Spinal cord (tissue), 9 donors: ENCODE measurements at regions not wholly inside any gene's neighbourhood (a gene's known extent, or its start where the extent isn't known, plus 50 kb on each side); places are given as distances from the start of the nearest gene placed in this dataset.

Experiments
- DNase-seq, 6 donors: peaks; one replicate each; pipeline versions ENCODE4 v3.0.0 to v3.0.0-alpha.2; 2013 to 2015; ENCODE audit warnings: low spot score in 6 of 6, low read depth in 4 of 6
- H3K27ac ChIP-seq: one replicate; pipeline ENCODE4 v1.5.1; 2013; ENCODE audit warnings: low read depth, low read length, control low read depth
- H3K27me3 ChIP-seq: one replicate; pipeline ENCODE4 v1.6.1; 2013; ENCODE audit warnings: low read length; ENCODE audit not compliant: control insufficient read depth, insufficient read depth
- H3K36me3 ChIP-seq: one replicate; pipeline ENCODE4 v1.6.1; 2013; ENCODE audit warnings: low read length; ENCODE audit not compliant: control insufficient read depth, insufficient read depth
- H3K4me1 ChIP-seq: one replicate; pipeline ENCODE4 v1.6.1; 2013; ENCODE audit warnings: low read length; ENCODE audit not compliant: control insufficient read depth, insufficient read depth
- H3K4me3 ChIP-seq: one replicate; pipeline ENCODE4 v1.5.1; 2013; ENCODE audit warnings: low read depth, low read length, control low read depth
- H3K9me3 ChIP-seq: one replicate; pipeline ENCODE4 v1.6.1; 2013; ENCODE audit warnings: low read length; ENCODE audit not compliant: control insufficient read depth, insufficient read depth
- WGBS: methylation state at CpG from one replicate; pipeline ENCODE4 v1.1.5; 2013; ENCODE audit warnings: missing lambda C conversion rate; ENCODE audit not compliant: insufficient coverage; 5-methylcytosine and 5-hydroxymethylcytosine counted together
- donor health status: healthy.

DNA sequence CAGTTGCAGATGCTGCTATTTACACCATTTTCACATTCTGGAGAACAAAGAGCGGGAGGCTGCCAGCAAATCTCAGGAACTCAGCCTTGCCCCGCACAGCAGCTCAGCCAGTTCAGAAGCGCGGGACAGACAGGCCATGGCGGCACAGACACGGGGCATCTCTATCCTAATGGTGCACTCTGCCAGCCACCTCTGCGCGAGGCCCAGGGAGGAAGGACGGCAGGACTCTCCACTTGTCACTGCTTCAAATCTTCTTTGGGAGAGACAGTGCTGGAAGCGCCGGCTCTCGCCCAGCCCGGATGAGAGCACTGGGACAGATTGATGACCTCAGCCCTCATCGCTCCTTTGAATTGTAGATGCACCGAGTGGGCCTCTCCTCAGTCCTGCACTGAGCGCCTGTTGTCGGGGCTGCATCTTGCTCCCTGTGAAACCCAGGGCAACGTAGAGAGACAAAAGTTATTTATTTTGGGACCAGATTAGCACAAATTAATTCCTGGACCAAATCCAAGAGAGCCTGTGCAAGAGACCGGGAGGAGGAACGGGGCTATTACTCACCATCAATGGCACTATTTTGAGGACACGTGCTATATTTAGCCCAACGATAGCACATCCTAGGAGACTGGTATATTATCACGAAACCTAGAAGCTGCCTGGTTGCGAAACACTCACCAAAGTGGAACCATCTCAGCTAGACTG, 211.4 kb upstream of the SMIM21 start:
- DNase-seq: peak; percentile 51 to 94 (median 63)
- H3K4me1 ChIP-seq: peaks cover 22% of the 10 kb centered on the region
- WGBS: 14% methylated on average over 23 of the region's 24 CpGs
- peak overlapping the region; percentile 17 for H3K4me3 ChIP-seq
- H3K27me3 ChIP-seq: no peaks in the 10 kb centered on the region
- H3K36me3 ChIP-seq: no peaks in the 10 kb centered on the region
- H3K27ac ChIP-seq: peak overlapping the region; percentile 62
- H3K9me3 ChIP-seq: no peaks in the 10 kb centered on the region

DNA sequence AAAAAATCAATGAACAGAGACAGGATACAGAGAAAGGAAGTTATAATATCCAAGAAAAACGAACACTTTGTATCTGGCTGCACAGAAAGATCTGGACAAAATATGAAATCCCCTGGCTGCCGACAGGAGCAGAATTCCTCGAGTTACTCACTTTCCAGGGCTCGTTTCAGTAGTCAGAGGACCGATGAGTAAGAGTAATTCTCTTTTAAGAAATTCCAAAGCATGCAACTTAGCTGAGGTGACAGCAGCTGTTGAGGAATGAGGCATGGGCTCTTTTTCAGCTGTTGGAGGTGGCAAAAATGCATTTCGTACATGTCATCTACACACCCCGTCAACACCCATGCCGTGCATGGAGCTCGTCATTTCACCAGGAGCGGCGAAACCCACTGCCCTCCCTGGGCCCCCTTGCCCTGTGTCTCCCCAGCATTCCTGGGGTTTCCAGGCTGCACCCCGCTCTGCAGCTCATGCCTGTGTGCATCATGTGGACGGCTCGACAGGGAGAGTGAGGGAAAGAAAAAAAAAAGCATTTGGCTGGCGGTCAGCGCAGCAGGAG, 210.8 kb upstream of the SMIM21 start:
- no peaks in the 10 kb centered on the region for H3K36me3 ChIP-seq
- H3K27ac ChIP-seq: peak overlapping the region; percentile 62
- peak overlapping the region; percentile 17 for H3K4me3 ChIP-seq
- no peaks in the 10 kb centered on the region for H3K27me3 ChIP-seq
- H3K9me3 ChIP-seq: no peaks in the 10 kb centered on the region
- DNase-seq: peak in 4 of 6 donors; percentile 17 to 63 (median 34)
- 21% methylated on average over 12 of the region's 16 CpGs for WGBS
- H3K4me1 ChIP-seq: peaks cover 22% of the 10 kb centered on the region

DNA sequence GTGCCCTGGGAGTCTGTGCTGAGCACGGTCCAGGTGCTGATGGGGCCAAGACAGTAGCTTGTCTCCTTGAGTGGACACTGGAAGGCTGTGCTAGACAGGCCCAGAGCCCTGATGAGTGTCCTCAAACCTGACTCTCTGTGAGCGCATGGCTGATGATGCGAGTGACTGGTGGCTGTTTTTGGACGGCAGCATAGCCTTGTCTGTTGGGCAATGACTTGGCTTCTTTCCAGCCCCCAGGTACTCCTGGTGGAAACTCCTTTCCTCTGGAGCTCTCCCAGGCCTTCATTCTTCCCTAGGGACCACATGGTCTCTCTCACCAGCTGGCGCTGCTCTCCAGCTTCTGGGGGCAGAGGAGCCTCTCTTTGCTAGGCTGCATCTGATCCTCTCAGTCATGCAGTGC, 207.6 kb upstream of the SMIM21 start:
- Histone ChIP-seq H3K9me3 (no peaks in the 10 kb centered on the region), H3K4me3 (no peak overlapping the region), H3K4me1 (peaks cover 22% of the 10 kb centered on the region), H3K27ac (no peak overlapping the region), H3K27me3 (no peaks in the 10 kb centered on the region), H3K36me3 (no peaks in the 10 kb centered on the region)
- no peak for DNase-seq
- 94% methylated on average over 5 of the region's 5 CpGs for WGBS

DNA sequence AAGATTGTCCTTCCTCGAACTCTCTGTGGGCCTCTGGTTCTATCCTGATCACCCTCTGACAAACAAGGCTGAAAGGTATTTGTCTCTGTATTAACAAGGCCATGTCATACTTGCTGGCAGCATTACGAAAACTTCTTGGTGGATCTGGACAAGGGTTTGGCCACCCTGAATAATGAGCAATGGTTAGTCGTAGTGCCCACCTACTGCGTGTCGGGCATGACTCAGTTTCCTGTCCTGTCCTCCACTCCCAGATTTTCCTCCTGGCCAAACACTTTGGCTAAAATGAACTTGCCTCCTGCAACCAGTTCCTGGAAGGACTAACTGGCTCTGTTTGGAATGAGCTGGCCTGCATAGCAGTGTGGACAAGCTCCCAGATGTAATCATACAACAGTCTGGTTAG, 198.5 kb upstream of the SMIM21 start:
- Histone ChIP-seq H3K27me3 (no peaks in the 10 kb centered on the region), H3K27ac (no peak overlapping the region), H3K36me3 (no peaks in the 10 kb centered on the region), H3K4me3 (no peak overlapping the region), H3K9me3 (no peaks in the 10 kb centered on the region), H3K4me1 (no peaks in the 10 kb centered on the region)
- no peak for DNase-seq
- WGBS: 85% methylated on average over 4 of the region's 5 CpGs

DNA sequence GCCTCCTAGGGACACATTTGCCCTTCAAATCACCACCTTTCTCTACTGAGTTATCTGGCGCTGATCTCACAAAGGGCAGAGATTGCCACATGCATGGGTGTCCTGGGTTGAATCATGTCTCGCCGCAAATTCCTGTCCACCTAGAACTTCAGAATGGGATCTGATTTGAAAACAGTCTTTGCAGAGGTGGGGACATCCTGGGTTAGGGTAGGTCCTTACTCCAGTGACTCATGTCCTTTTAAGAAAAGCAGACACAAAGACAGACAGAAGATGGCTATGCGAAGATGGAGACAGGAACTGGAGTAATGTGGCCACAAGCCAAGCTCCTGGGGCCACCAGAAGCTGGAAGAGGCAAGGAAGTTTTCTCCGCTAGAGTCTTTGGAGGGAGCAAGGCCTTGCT, 197.4 kb upstream of the SMIM21 start:
- 100% methylated on average over 2 of the region's 5 CpGs for WGBS

DNA sequence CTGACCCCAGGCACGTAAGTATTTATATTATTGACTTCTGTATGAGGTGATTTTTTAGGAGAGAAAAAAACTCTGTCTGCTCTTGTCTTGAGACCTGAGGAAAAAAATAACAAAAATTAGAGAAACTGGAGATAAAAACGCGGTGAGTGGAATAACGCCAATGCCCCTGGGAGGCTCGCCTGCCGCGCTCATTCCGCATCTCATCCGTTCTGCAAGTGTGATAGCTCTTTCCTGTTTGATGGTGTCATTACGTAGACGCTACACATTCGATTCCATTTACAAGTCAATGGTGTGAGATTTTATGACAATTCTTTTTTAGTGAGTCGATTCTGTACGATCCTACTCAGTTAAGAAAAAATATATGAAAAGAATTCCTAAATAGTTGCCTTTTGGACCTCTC, 194.3 kb upstream of the SMIM21 start:
- peak in 1 of 6 donors; percentile 50 for DNase-seq
- Histone ChIP-seq H3K4me3 (no peak overlapping the region), H3K4me1 (no peaks in the 10 kb centered on the region), H3K36me3 (no peaks in the 10 kb centered on the region), H3K9me3 (no peaks in the 10 kb centered on the region), H3K27me3 (no peaks in the 10 kb centered on the region), H3K27ac (no peak overlapping the region)
- WGBS: 94% methylated on average over 8 of the region's 14 CpGs

More for the DNA sequence above, 197.4 kb upstream of the SMIM21 start:
- H3K36me3 ChIP-seq: no peaks in the 10 kb centered on the region
- H3K27me3 ChIP-seq: no peaks in the 10 kb centered on the region
- no peak for DNase-seq
- H3K4me3 ChIP-seq: no peak overlapping the region
- no peaks in the 10 kb centered on the region for H3K9me3 ChIP-seq
- H3K27ac ChIP-seq: no peak overlapping the region
- H3K4me1 ChIP-seq: no peaks in the 10 kb centered on the region

DNA sequence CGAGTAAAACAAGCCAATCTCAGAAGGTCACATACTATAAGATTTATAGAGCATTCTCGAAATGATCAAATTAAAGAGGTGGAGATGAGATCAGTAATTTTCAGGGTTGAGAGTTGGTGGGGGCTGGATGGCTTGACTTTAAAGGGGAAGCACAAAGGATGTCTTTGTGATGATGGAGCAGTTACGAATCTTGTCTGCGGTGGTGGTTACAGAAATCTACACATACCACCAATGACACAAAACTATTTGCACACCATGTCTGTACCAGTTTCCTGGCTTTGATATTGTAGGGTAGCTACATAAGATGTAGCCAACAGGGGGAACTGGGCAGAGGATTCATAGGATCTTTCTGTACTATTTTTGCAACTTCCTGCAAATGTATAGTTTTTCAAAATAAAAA, 190.6 kb upstream of the SMIM21 start:
- Histone ChIP-seq H3K4me3 (no peak overlapping the region), H3K27me3 (no peaks in the 10 kb centered on the region), H3K27ac (no peak overlapping the region), H3K36me3 (no peaks in the 10 kb centered on the region), H3K9me3 (no peaks in the 10 kb centered on the region), H3K4me1 (no peaks in the 10 kb centered on the region)
- DNase-seq: no peak
- no CpG with 5 or more reads among the region's 4 CpGs for WGBS

DNA sequence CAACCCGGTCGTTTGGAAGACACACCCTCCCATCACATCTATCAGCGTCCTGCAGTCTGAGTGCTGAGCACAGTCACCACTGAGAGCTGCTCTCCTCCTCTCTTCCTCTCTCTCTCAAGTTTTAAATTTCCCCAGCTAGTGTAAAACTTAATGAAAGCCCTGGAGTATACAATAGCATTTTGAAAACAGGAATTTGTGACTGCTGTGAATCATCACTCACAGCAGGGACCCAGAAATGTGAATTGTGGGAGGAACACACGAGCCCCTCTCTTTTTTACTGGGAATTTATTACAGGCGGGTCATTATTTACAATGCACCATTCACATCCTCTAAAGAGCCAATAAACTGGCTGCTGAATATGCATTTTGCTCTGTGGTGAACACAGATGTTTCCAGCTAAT, 185.0 kb upstream of the SMIM21 start:
- peak in 3 of 6 donors; percentile 7 to 83 (median 48) for DNase-seq
- H3K9me3 ChIP-seq: no peaks in the 10 kb centered on the region
- H3K4me3 ChIP-seq: no peak overlapping the region
- no peaks in the 10 kb centered on the region for H3K4me1 ChIP-seq
- H3K27ac ChIP-seq: no peak overlapping the region
- WGBS: no CpG with 5 or more reads among the region's 5 CpGs
- H3K36me3 ChIP-seq: no peaks in the 10 kb centered on the region
- no peaks in the 10 kb centered on the region for H3K27me3 ChIP-seq

DNA sequence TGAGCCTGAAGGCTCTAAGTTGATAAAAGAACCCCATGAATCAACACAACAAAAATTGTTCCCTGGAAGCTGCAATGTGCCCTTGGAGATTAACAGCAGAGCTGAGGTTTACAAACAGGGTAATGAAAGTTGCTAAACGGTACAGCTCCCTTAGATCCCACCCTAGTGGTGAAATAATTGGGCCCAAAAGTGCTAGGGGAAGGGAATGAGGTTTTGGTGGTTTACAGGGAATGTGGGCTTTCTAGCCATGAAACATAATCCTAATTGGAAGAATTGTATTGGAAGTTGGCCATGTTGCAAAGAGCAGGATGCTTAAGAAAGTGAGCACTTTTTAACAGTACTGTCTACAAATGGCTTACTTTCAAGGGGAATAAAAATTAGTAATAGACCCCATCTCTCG, 180.2 kb upstream of the SMIM21 start:
- Histone ChIP-seq H3K27ac (no peak overlapping the region), H3K9me3 (no peaks in the 10 kb centered on the region), H3K4me3 (no peak overlapping the region), H3K4me1 (no peaks in the 10 kb centered on the region), H3K27me3 (no peaks in the 10 kb centered on the region), H3K36me3 (no peaks in the 10 kb centered on the region)
- no peak for DNase-seq
- WGBS: no CpG with 5 or more reads among the region's 2 CpGs

DNA sequence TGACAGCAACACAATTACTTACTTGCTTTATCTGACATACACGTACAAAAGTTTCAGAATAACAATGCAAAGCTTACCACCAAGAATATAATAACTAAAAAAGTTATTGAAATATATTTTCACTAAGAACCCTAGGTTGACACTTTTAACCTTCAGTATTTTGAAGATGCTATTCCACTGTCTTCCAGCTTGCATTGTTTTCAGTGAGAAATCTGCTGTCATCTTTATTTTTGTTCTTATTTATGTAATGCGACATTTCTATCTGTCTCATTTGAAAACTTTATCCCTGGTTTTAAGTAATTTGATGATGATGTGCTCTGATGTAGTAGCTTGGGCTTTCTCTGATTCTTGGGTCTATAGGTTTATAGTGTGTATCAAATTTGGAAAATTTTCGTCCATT, 165.0 kb upstream of the SMIM21 start:
- Histone ChIP-seq H3K27ac (no peak overlapping the region), H3K9me3 (peaks cover 11% of the 10 kb centered on the region), H3K36me3 (no peaks in the 10 kb centered on the region), H3K4me1 (no peaks in the 10 kb centered on the region), H3K4me3 (no peak overlapping the region), H3K27me3 (no peaks in the 10 kb centered on the region)
- DNase-seq: no peak
- WGBS: no CpG with 5 or more reads among the region's 3 CpGs
